Cerebellar cortex (tissue), 1 donor: ENCODE measurements at regions not wholly inside any gene's neighbourhood (a gene's known extent, or its start where the extent isn't known, plus 50 kb on each side); places are given as distances from the start of the nearest gene placed in this dataset.
A peak's percentile ranks its signal among the peaks of the same experiment; 100 is the strongest.
"Not testable (repeated sequence)": the region's sequence is repeated elsewhere in the genome, so short reads cannot be mapped to it uniquely, and the experiment has no call there.

Experiments
- DNase-seq: peaks from one replicate; pipeline ENCODE4 v3.0.0-alpha.2; 2015; ENCODE audit warnings: low spot score

- peak; percentile 16 for DNase-seq
These were observed 122.1 kb upstream of the DAPK1 start for GRCh38 chr9:87375397-87376073.

GRCh38 chr9:87378676-87379075 is 119.0 kb upstream of the DAPK1 start:
- no peak for DNase-seq

- DNase-seq: no peak
These were observed 118.4 kb upstream of the DAPK1 start for GRCh38 chr9:87379300-87379699.

- DNase-seq: no peak
These were observed 116.5 kb upstream of the DAPK1 start for GRCh38 chr9:87381050-87381711.

GRCh38 chr9:87381746-87382145 is 115.9 kb upstream of the DAPK1 start:
- no peak for DNase-seq

- no peak for DNase-seq
These were observed 114.8 kb upstream of the DAPK1 start for GRCh38 chr9:87382900-87383299.

- no peak for DNase-seq
These were observed 114.1 kb upstream of the DAPK1 start for GRCh38 chr9:87383344-87384150.

- no peak for DNase-seq
These were observed 111.1 kb upstream of the DAPK1 start for GRCh38 chr9:87386490-87387025.

GRCh38 chr9:87387351-87388011 is 110.2 kb upstream of the DAPK1 start:
- DNase-seq: no peak

GRCh38 chr9:87388708-87389107 is 109.0 kb upstream of the DAPK1 start:
- not testable (repeated sequence) for DNase-seq

GRCh38 chr9:87389936-87390335 is 107.7 kb upstream of the DAPK1 start:
- DNase-seq: no peak

- DNase-seq: no peak
These were observed 107.3 kb upstream of the DAPK1 start for GRCh38 chr9:87390361-87390760.

- DNase-seq: no peak
These were observed 105.6 kb upstream of the DAPK1 start for GRCh38 chr9:87392086-87392485.

- DNase-seq: no peak
These were observed 103.9 kb upstream of the DAPK1 start for GRCh38 chr9:87393706-87394230.

GRCh38 chr9:87395804-87396479 is 101.7 kb upstream of the DAPK1 start:
- DNase-seq: no peak

GRCh38 chr9:87401681-87402080 is 96.0 kb upstream of the DAPK1 start:
- no peak for DNase-seq

- DNase-seq: no peak
These were observed 95.1 kb upstream of the DAPK1 start for GRCh38 chr9:87402537-87402936.

- peak; percentile 2 for DNase-seq
These were observed 91.8 kb upstream of the DAPK1 start for GRCh38 chr9:87405677-87406542.

GRCh38 chr9:87406543-87407166 is 91.0 kb upstream of the DAPK1 start:
- DNase-seq: no peak
